HCT116 (cell line): ENCODE measurements at regions not wholly inside any gene's neighbourhood (a gene's known extent, or its start where the extent isn't known, plus 50 kb on each side); places are given as distances from the start of the nearest gene placed in this dataset.

Source experiments
- ATAC-seq: fragments of 200-7000 bp; cut with Tn5 transposase; 2 replicates; pipeline ENCODE4 v1.9.1; 2020; ENCODE audit warnings: mild to moderate bottlenecking, moderate library complexity
- BruUV-seq: library from RNA; stranded (reverse); fragments of 400-500 nt; replicated peaks from 2 replicates; lab custom pipeline; 2021; lab: Mats Ljungman, UMichigan
- CTCF ChIA-PET: fragments of 300-600 bp; sonication (Branson Sonifier 250); formaldehyde crosslinking; loops from one replicate; lab custom pipeline; 2021; ENCODE audit warnings: antibody characterized with exemption; lab: Charles Lee
- POLR2A ChIA-PET: fragments of 300-600, 350-600 bp; sonication (Branson Sonifier 250); formaldehyde crosslinking; loops from one replicate; lab custom pipeline; 2021; ENCODE audit warnings: antibody characterized with exemption; lab: Charles Lee
- RAD21 ChIA-PET, 2 experiments: fragments of 300-600 bp; sonication (Branson Sonifier 250); formaldehyde crosslinking; loops; one replicate each; lab custom pipeline; 2023; ENCODE audit warnings: low total read pairs in 2 of 2; ENCODE audit not compliant: uncharacterized antibody in 2 of 2, unreplicated experiment in 2 of 2, low non-redundant PET in 1 of 2; lab: Charles Lee
- DNase-seq: peaks from one replicate; pipeline ENCODE4 v3.0.0-alpha.2; 2010; ENCODE audit warnings: low read depth, low spot score
- H2AFZ ChIP-seq: fragments of 200-600 bp; shearing (Covaris generic), sonication (generic); 2 replicates; pipeline ENCODE4 v1.6.1; 2017; ENCODE audit warnings: low read depth, mixed run types, mixed read lengths, antibody characterized with exemption, low read length; ENCODE audit not compliant: poor library complexity, severe bottlenecking
- H3K27ac ChIP-seq: 2 replicates; pipeline ENCODE4 v1.5.1; 2012; ENCODE audit warnings: low read depth, low read length
- H3K27me3 ChIP-seq: fragments of 200-600 bp; sonication (generic); 2 replicates; pipeline ENCODE4 v1.6.1; 2016; ENCODE audit warnings: mixed run types, low read length, mixed read lengths; ENCODE audit not compliant: insufficient read depth
- H3K36me3 ChIP-seq, 2 experiments: fragments of 200-500 bp in 1 of 2; fragments of 200-600 bp in 1 of 2; sonication (Bioruptor generic) in 1 of 2; sonication (generic) in 1 of 2; 2 replicates each; pipeline versions ENCODE4 v1.5.1 to v1.6.1; 2014 to 2016; ENCODE audit warnings: low read length in 2 of 2, inconsistent platforms in 1 of 2, mixed read lengths in 1 of 2, mixed run types in 1 of 2; ENCODE audit not compliant: insufficient read depth in 2 of 2, control insufficient read depth in 1 of 2
- H3K4me1 ChIP-seq, 2 experiments: fragments of 200-600 bp in 1 of 2; sonication (generic) in 1 of 2; 2 replicates each; pipeline versions ENCODE4 v1.5.1 to v1.6.1; 2012 to 2017; ENCODE audit warnings: low read length in 2 of 2, inconsistent platforms in 1 of 2, mild to moderate bottlenecking in 1 of 2, mixed read lengths in 1 of 2, mixed run types in 1 of 2, moderate library complexity in 1 of 2; ENCODE audit not compliant: insufficient read depth in 2 of 2, control insufficient read depth in 1 of 2
- H3K4me2 ChIP-seq: fragments of 200-600 bp; sonication (generic); 2 replicates; pipeline ENCODE4 v1.6.1; 2017; ENCODE audit warnings: mixed run types, low read length, mixed read lengths
- H3K4me3 ChIP-seq, 2 experiments: fragments of 200-600 bp in 1 of 2; sonication (generic) in 1 of 2; replicated peaks in 1 of 2; 2 replicates each; pipeline ENCODE4 v1.5.1; 2011 to 2016; ENCODE audit warnings: low read length in 2 of 2, control low read depth in 1 of 2, low read depth in 1 of 2, mild to moderate bottlenecking in 1 of 2, mixed read lengths in 1 of 2, mixed run types in 1 of 2
- H3K79me2 ChIP-seq: fragments of 200-600 bp; sonication (generic); 2 replicates; pipeline ENCODE4 v1.6.1; 2017; ENCODE audit warnings: mild to moderate bottlenecking, mixed run types, low read length, moderate library complexity, mixed read lengths; ENCODE audit not compliant: insufficient read depth
- H3K9ac ChIP-seq: fragments of 200-600 bp; sonication (generic); 2 replicates; pipeline ENCODE4 v1.6.1; 2016; ENCODE audit warnings: low read length, mixed read lengths
- H3K9me2 ChIP-seq: fragments of 200-600 bp; sonication (generic), shearing (Covaris generic); 2 replicates; pipeline ENCODE4 v1.6.1; 2017; ENCODE audit warnings: mixed run types, mild to moderate bottlenecking, moderate library complexity; ENCODE audit not compliant: insufficient read depth
- H3K9me3 ChIP-seq, 2 experiments: fragments of 200-500 bp in 1 of 2; fragments of 200-600 bp in 1 of 2; sonication (Bioruptor generic) in 1 of 2; sonication (generic) in 1 of 2; 2 replicates each; pipeline ENCODE4 v1.6.1; 2014 to 2017; ENCODE audit warnings: low read length in 2 of 2, mixed read lengths in 2 of 2, inconsistent platforms in 1 of 2, low read depth in 1 of 2, mild to moderate bottlenecking in 1 of 2, mixed run types in 1 of 2, moderate library complexity in 1 of 2; ENCODE audit not compliant: control insufficient read depth in 1 of 2, insufficient read depth in 1 of 2
- H4K20me1 ChIP-seq: fragments of 200-600 bp; sonication (generic), shearing (Covaris generic); 2 replicates; pipeline ENCODE4 v1.6.1; 2017; ENCODE audit warnings: mixed run types, mild to moderate bottlenecking, moderate library complexity; ENCODE audit not compliant: insufficient read depth
- EGR1 ChIP-seq: IDR thresholded peaks from 2 replicates; pipeline ENCODE4 v1.6.1; 2012; ENCODE audit warnings: low read depth
- EZH2phosphoT487 ChIP-seq: fragments of 200-600 bp; IDR thresholded peaks from 2 replicates; pipeline ENCODE4 v1.6.1; 2018; ENCODE audit warnings: antibody characterized with exemption, borderline replicate concordance
- POLR2A ChIP-seq: IDR thresholded peaks from 2 replicates; pipeline ENCODE4 v1.7.0; 2011; ENCODE audit warnings: borderline replicate concordance; ENCODE audit not compliant: insufficient read depth, insufficient read length; ENCODE audit errors: extremely low read depth
- POLR2AphosphoS5 ChIP-seq: IDR thresholded peaks from 2 replicates; pipeline ENCODE4 v1.6.1; 2011; ENCODE audit warnings: mild to moderate bottlenecking, low read depth, low read length, moderate library complexity
- RAD21 ChIP-seq: IDR thresholded peaks from 2 replicates; pipeline ENCODE4 v1.6.1; 2012; ENCODE audit warnings: low read depth, mild to moderate bottlenecking
- SIN3A ChIP-seq: IDR thresholded peaks from 2 replicates; pipeline ENCODE4 v1.6.1; 2012; ENCODE audit warnings: low read depth
- SP1 ChIP-seq: IDR thresholded peaks from 2 replicates; pipeline ENCODE4 v1.6.1; 2012; ENCODE audit warnings: low read depth
- SRF ChIP-seq: IDR thresholded peaks from 2 replicates; pipeline ENCODE4 v1.6.1; 2012; ENCODE audit warnings: low read depth
- YY1 ChIP-seq: IDR thresholded peaks from 2 replicates; pipeline ENCODE4 v1.6.1; 2011; ENCODE audit warnings: low read length, low read depth, moderate library complexity, mild to moderate bottlenecking; ENCODE audit not compliant: insufficient replicate concordance; ENCODE audit errors: extremely low read depth
- ZFX ChIP-seq: fragments of 450-650 bp; IDR thresholded peaks from 2 replicates; pipeline ENCODE4 v1.6.1; 2017
- ZNF274 ChIP-seq: fragments of 200-500 bp; sonication (Bioruptor generic); IDR thresholded peaks from 2 replicates; pipeline ENCODE4 v1.6.1; 2014; ENCODE audit warnings: mild to moderate bottlenecking, low read depth, low read length, inconsistent platforms
- intact Hi-C: fragments of 100-400 bp; cut with micrococcal nuclease; formaldehyde crosslinking; loops from 2 replicates; pipeline ENCODE4 v1.10.0; 2022
- TF ChIP-seq, protein P1 (sequence below): IDR thresholded peaks from 2 replicates; pipeline ENCODE4 v1.6.1; 2012
- TF ChIP-seq, protein P2 (sequence below): IDR thresholded peaks from 2 replicates; pipeline ENCODE4 v1.6.1; 2012; ENCODE audit warnings: low read depth
- TF ChIP-seq, protein P3 (sequence below), 3 experiments: fragments of 200-600 bp in 1 of 3; sonication (generic) in 1 of 3; IDR thresholded peaks in 2 of 3; conservative IDR thresholded peaks in 1 of 3; 2 replicates each; pipeline ENCODE4 v1.5.1; 2012 to 2017; ENCODE audit warnings: low read depth in 2 of 3, low read length in 2 of 3, antibody characterized with exemption in 1 of 3, borderline replicate concordance in 1 of 3, control low read depth in 1 of 3, mild to moderate bottlenecking in 1 of 3, mixed read lengths in 1 of 3, mixed run types in 1 of 3, moderate library complexity in 1 of 3; ENCODE audit not compliant: insufficient read depth in 1 of 3

DNA sequence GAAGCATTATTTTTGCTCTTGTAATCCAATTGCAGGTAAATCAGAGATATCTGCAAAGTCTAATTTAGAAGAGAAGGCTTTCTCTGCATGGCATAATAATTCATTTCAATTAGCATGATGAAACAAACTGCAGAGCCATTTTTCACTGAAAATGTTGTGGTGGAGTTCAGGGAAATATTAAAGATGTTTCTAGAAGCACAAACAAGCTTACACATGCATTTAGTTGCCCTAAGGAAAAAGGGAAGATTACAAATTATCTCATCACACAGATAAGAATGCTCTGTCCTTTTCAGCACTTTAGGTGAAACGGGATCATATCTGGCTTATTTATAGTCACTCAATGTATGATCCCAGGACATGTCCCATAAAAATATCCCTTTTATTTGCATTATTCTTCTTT is 252.1 kb upstream of the TANK start:
- POLR2A ChIA-PET = no interaction called here
- no peaks in the 10 kb centered on the region for H3K79me2 ChIP-seq
- CTCF ChIA-PET = no interaction called here
- no peak overlapping the region for H3K4me3 ChIP-seq
- H3K27me3 ChIP-seq = no peaks in the 10 kb centered on the region
- DNase-seq (no peak), ATAC-seq (no peak)
- no peaks in the 10 kb centered on the region for H4K20me1 ChIP-seq
- H3K9me2 ChIP-seq = no peaks in the 10 kb centered on the region
- TF ChIP-seq, protein P1, sequence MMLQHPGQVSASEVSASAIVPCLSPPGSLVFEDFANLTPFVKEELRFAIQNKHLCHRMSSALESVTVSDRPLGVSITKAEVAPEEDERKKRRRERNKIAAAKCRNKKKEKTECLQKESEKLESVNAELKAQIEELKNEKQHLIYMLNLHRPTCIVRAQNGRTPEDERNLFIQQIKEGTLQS = no peak
- TF ChIP-seq ZFX = no peak
- TF ChIP-seq EGR1 = no peak
- TF ChIP-seq RAD21 = no peak
- no peak for TF ChIP-seq SP1
- TF ChIP-seq YY1 = no peak
- no peaks in the 10 kb centered on the region for H3K4me1 ChIP-seq
- no peaks in the 10 kb centered on the region for H3K36me3 ChIP-seq
- H3K27ac ChIP-seq = no peak overlapping the region
- H3K4me2 ChIP-seq = no peak overlapping the region
- BruUV-seq = no TSS peak
- intact Hi-C loops = no loop called here
- no peaks in the 10 kb centered on the region for H3K9me3 ChIP-seq
- H2AFZ ChIP-seq = no peak overlapping the region
- H3K9ac ChIP-seq = no peak overlapping the region
- RAD21 ChIA-PET = no interaction called here

DNA sequence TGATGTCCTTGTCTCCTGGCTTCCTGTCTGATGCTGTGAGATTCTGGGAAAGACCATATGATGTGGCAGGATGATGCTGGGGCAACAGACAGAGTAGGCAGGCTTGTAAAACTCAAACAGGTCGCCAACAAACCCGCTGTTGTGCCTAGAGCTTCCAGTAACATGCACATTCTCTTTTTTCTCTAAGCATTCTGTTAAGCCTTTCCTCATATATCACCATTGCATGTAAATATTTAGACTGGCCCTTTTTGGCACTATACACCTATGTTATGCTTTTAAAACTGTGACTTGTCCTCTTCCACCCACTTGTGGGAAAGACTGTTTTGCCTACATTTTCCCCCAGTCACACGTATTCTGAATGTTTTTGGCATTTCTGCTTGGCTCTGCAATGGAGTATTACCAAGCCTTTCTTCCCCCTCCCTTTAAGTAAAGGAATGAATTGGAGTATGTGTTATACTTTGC is 250.4 kb upstream of the TANK start:
- H3K9me2 ChIP-seq = no peaks in the 10 kb centered on the region
- DNase-seq (no peak), ATAC-seq (no peak)
- CTCF ChIA-PET = no interaction called here
- no peaks in the 10 kb centered on the region for H3K27me3 ChIP-seq
- no peaks in the 10 kb centered on the region for H3K9me3 ChIP-seq
- TF ChIP-seq EGR1 = no peak
- TF ChIP-seq, protein P1 = no peak
- TF ChIP-seq, protein P2, sequence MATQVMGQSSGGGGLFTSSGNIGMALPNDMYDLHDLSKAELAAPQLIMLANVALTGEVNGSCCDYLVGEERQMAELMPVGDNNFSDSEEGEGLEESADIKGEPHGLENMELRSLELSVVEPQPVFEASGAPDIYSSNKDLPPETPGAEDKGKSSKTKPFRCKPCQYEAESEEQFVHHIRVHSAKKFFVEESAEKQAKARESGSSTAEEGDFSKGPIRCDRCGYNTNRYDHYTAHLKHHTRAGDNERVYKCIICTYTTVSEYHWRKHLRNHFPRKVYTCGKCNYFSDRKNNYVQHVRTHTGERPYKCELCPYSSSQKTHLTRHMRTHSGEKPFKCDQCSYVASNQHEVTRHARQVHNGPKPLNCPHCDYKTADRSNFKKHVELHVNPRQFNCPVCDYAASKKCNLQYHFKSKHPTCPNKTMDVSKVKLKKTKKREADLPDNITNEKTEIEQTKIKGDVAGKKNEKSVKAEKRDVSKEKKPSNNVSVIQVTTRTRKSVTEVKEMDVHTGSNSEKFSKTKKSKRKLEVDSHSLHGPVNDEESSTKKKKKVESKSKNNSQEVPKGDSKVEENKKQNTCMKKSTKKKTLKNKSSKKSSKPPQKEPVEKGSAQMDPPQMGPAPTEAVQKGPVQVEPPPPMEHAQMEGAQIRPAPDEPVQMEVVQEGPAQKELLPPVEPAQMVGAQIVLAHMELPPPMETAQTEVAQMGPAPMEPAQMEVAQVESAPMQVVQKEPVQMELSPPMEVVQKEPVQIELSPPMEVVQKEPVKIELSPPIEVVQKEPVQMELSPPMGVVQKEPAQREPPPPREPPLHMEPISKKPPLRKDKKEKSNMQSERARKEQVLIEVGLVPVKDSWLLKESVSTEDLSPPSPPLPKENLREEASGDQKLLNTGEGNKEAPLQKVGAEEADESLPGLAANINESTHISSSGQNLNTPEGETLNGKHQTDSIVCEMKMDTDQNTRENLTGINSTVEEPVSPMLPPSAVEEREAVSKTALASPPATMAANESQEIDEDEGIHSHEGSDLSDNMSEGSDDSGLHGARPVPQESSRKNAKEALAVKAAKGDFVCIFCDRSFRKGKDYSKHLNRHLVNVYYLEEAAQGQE = no peak
- TF ChIP-seq EZH2phosphoT487 = no peak
- no peak for TF ChIP-seq POLR2A
- no peak for TF ChIP-seq SRF
- no peak for TF ChIP-seq POLR2AphosphoS5
- TF ChIP-seq, protein P3, sequence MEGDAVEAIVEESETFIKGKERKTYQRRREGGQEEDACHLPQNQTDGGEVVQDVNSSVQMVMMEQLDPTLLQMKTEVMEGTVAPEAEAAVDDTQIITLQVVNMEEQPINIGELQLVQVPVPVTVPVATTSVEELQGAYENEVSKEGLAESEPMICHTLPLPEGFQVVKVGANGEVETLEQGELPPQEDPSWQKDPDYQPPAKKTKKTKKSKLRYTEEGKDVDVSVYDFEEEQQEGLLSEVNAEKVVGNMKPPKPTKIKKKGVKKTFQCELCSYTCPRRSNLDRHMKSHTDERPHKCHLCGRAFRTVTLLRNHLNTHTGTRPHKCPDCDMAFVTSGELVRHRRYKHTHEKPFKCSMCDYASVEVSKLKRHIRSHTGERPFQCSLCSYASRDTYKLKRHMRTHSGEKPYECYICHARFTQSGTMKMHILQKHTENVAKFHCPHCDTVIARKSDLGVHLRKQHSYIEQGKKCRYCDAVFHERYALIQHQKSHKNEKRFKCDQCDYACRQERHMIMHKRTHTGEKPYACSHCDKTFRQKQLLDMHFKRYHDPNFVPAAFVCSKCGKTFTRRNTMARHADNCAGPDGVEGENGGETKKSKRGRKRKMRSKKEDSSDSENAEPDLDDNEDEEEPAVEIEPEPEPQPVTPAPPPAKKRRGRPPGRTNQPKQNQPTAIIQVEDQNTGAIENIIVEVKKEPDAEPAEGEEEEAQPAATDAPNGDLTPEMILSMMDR (IDR thresholded peaks at IDR 0.05 in 2 of 3, conservative IDR thresholded peaks at IDR 0.05 in 1 of 3; ENCODE audit: borderline replicate concordance in 1 of 3, insufficient read depth in 1 of 3, low read depth in 2 of 3, low read length in 2 of 3) = no peak
- no peak for TF ChIP-seq ZNF274
- TF ChIP-seq SP1 = no peak
- no peak for TF ChIP-seq SIN3A
- RAD21 ChIA-PET = no interaction called here
- no peaks in the 10 kb centered on the region for H3K36me3 ChIP-seq
- no TSS peak for BruUV-seq
- H3K4me3 ChIP-seq = no peak overlapping the region
- no peak overlapping the region for H2AFZ ChIP-seq
- H3K4me1 ChIP-seq = no peaks in the 10 kb centered on the region
- H3K9ac ChIP-seq = no peak overlapping the region
- H3K4me2 ChIP-seq = no peak overlapping the region
- no peaks in the 10 kb centered on the region for H4K20me1 ChIP-seq
- intact Hi-C loops = no loop called here
- no peaks in the 10 kb centered on the region for H3K79me2 ChIP-seq
- H3K27ac ChIP-seq = no peak overlapping the region
- POLR2A ChIA-PET = no interaction called here
